ENCODE measurements at regions not wholly inside any gene's neighbourhood (a gene's known extent, or its start where the extent isn't known, plus 50 kb on each side); places are given as distances from the start of the nearest gene placed in this dataset.

GRCh38 chr2:221161186-221161585 lies 410.9 kb downstream of the EPHA4 start:
- DNase-seq (ENCODE audit: low spot score), result no peak
- Histone ChIP-seq H3K4me3 (no peak overlapping the region), H3K27ac (no peak overlapping the region)
- no peak for TF ChIP-seq CTCF (IDR thresholded peaks at IDR 0.05)

GRCh38 chr2:221166292-221166691 lies 405.8 kb downstream of the EPHA4 start:
- DNase-seq (ENCODE audit: low spot score), result no peak
- H3K27ac ChIP-seq, result no peak overlapping the region
- TF ChIP-seq CTCF (IDR thresholded peaks at IDR 0.05), result no peak
- H3K4me3 ChIP-seq, result no peak overlapping the region

- Histone ChIP-seq H3K4me3 (no peak overlapping the region), H3K27ac (no peak overlapping the region)
- no peak for DNase-seq (ENCODE audit: low spot score)
- no peak for TF ChIP-seq CTCF (IDR thresholded peaks at IDR 0.05)
Observed at GRCh38 chr2:221167561-221167960, 404.5 kb downstream of the EPHA4 start.

- no peak for TF ChIP-seq CTCF (IDR thresholded peaks at IDR 0.05)
- no peak for DNase-seq (ENCODE audit: low spot score)
- Histone ChIP-seq H3K4me3 (no peak overlapping the region), H3K27ac (no peak overlapping the region)
Observed at GRCh38 chr2:221169724-221170123, 402.4 kb downstream of the EPHA4 start.

GRCh38 chr2:221170548-221170947 lies 401.6 kb downstream of the EPHA4 start:
- no peak for TF ChIP-seq CTCF (IDR thresholded peaks at IDR 0.05)
- DNase-seq (ENCODE audit: low spot score), result no peak
- Histone ChIP-seq H3K4me3 (no peak overlapping the region), H3K27ac (no peak overlapping the region)

- DNase-seq (ENCODE audit: low spot score), result no peak
- H3K27ac ChIP-seq, result no peak overlapping the region
- H3K4me3 ChIP-seq, result no peak overlapping the region
- TF ChIP-seq CTCF (IDR thresholded peaks at IDR 0.05), result no peak
Observed at GRCh38 chr2:221176667-221177066, 395.4 kb downstream of the EPHA4 start.

GRCh38 chr2:221178139-221178538 lies 394.0 kb downstream of the EPHA4 start:
- no peak for DNase-seq (ENCODE audit: low spot score)
- no peak overlapping the region for H3K27ac ChIP-seq
- TF ChIP-seq CTCF (IDR thresholded peaks at IDR 0.05), result no peak
- no peak overlapping the region for H3K4me3 ChIP-seq
